ENCODE measurements at regions not wholly inside any gene's neighbourhood (a gene's known extent, or its start where the extent isn't known, plus 50 kb on each side); places are given as distances from the start of the nearest gene placed in this dataset.

DNA sequence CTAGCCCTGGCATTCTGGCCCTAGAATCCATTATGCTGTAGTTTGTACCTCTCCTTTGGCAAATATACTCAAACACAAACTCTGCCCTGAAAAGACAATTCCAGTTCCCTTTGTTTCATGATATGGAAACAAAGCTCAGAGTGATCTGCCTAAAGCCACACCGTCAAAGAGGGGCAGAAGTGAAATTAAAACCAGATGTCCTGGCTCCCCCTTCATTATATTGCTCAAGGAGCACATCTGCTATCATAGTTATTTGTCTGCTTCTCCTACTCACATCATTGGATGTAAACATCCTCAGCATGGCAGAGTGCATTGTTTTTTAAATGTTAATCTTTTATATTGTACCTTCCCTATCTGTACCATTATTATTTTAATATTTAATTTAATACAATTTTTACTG lies 266.7 kb upstream of the SMARCA2 start:
- no peak for DNase-seq (ENCODE audit: extremely low read depth in 1 of 11, low read depth in 9 of 11, low spot score in 4 of 11)

DNA sequence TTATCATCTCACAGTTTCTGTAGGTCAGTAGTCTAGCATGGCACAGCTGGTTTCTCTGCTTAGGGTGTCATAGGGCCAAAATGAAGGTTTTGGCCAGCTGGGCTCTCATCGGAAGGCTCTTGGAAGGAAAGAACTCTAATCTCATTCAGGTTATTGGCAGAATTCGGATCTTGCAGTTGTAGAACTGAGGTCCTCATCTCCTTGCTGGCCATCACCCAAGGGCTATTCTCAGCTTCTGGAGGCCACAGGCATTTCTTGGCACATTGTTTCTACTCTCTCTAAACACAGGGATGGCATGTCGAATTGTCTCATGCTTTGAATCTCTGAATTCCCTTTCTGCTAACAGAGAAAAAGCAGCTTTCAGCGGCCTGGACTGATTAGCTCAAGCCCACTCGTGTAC lies 258.0 kb upstream of the SMARCA2 start:
- no peak for DNase-seq (ENCODE audit: extremely low read depth in 1 of 11, low read depth in 9 of 11, low spot score in 4 of 11)

DNA sequence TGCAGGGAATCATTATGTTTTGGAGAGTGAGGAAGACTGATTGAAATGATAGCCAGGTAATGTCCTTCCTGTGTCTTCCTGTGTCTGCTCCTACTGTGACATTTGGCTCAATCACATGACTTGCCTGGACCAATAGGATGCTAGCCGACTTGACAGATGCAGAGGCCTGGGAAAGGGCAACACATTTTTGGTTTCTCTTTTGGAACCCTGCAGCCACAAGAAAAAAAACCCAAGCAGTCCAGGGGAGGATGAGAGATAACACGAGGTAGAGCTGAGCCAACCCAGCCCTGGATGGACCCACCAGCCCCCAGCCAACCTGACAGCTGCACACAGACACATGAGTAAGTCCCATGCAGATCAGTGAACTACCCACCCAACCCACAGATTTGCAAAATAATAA lies 256.1 kb upstream of the SMARCA2 start:
- no peak for DNase-seq (ENCODE audit: extremely low read depth in 1 of 11, low read depth in 9 of 11, low spot score in 4 of 11)

DNA sequence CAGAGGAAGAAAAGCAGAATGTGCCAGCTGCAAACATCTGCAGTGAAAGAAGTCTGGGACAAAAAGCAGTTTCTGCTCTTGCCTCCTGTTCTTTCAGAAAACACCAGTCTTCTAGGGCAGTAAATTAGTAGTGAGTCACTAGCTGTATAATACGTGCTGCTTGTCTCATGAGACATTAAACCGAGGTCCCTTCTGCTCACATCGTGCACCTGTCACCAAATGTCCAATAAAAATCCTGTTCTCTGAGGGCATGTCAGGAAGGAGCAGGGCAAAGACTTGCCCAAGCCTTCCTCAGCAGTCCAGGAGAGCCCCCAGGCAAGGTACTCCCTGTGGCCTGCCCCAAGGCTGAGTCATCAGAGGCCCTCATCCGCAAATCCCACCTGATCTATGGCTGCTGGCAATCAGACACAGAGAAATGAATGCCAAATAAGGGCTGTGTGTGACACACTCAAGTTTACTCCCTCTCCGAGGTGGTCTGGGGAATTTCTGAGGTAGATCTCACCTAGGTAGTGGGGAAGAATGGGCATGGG lies 255.3 kb upstream of the SMARCA2 start:
- DNase-seq (ENCODE audit: extremely low read depth in 1 of 11, low read depth in 9 of 11, low spot score in 4 of 11): no peak

DNA sequence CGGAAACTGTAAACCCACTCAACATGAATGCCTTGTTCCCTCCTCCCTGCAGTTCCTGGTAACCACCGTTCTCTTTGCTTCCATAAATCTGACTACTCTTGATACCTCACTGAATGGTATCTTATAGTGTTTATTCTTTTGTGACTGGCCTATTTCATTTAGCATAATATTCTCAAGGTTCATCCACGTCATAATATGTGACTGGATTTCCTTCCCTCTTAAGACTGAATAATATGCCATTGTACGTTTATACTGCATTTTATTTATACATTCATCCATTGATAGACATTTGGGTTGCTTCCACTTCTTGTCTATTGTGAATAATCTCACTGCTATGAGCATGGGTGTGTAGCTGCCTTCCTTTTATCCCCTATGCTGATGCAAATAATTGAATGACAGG lies 253.3 kb upstream of the SMARCA2 start:
- no peak for DNase-seq (ENCODE audit: extremely low read depth in 1 of 11, low read depth in 9 of 11, low spot score in 4 of 11)

DNA sequence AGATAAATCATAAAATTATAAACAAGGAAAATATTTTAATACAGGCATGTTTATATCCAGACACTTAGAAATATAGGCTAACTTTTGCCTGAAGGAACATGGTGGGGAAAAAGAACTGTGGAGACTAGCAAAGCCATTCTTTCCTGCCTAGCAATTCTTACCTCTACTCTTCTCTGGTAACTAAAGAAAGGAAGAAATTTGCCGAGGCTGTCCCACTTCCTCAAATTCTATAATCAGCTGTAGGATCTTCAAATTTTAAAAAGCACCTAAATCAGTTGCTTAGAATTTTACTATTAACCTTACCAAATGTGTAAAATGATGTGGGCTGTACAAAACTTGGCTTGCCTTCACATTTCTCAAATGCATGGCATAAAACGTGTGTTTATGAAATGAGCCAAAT lies 249.1 kb upstream of the SMARCA2 start:
- DNase-seq (ENCODE audit: extremely low read depth in 1 of 11, low read depth in 9 of 11, low spot score in 4 of 11): no peak

DNA sequence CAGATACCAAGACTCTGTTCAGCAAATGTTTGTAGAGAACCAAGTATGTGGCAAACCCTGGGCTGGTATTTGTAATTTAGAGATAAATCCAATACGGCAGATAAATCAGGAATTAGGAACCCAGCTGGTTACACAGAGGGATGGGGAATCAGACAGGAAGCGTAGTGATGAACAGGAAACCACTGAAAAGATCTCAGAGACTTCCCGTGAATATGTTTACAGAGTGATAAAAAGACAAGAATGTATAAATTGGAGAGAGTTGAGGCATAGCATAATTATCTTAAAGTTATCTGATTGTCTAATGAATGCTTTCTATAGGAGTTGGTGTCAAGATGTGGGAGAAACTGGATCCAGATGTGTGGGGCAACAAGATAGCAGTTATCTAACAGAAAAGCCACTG lies 246.6 kb upstream of the SMARCA2 start:
- DNase-seq (ENCODE audit: extremely low read depth in 1 of 11, low read depth in 9 of 11, low spot score in 4 of 11): no peak

DNA sequence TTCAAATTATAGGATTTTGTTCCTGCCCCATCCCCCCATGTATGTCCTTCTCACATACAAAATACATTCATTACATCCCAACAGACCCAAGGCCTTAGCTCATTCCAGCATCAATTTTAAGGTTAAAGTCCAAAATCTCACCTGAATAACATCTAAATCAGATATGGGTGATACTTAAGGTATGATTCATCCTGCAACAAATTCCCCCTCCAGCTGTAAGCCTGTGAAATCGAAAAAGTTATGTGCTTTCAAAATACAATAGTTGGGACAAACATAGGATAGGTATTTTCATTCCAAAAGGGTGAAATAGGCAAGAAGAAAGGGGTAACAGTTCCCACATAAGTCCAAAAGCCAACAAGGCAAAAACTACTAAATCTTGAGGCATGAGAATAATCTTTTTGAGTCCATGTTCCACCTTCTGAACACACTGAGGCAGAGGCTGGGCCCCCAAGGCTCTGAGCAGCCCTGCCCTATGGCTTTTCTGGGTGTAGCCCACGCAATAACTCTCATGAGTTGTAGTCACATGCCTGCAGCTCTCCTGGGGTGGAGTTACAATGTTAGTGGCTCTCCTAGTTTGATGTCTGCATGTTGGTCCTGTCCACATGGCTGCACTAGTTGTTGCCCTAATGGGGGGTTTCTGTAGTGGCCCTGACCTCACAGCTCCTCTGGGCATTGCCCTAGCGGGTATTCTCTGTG lies 243.9 kb upstream of the SMARCA2 start:
- no peak for DNase-seq (ENCODE audit: extremely low read depth in 1 of 11, low read depth in 9 of 11, low spot score in 4 of 11)

DNA sequence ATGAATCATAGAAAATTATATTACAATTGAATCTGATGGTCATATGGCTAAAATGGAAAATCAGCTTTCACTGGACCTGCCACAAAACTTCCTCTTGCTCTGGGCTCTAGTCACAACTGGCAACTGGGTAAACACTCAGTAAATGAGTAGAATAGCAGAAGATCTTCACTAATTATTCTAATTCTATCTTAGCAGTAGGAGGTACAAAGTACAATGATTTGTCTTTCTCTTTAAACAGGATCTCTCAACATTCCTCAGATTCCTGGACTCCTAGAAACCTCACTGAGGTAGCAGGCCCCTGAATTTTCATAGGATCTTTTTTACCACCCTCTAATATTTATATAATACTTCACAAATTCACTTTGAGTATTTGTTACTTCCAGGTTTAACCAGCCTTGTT lies 239.9 kb upstream of the SMARCA2 start:
- DNase-seq (ENCODE audit: extremely low read depth in 1 of 11, low read depth in 9 of 11, low spot score in 4 of 11): no peak

DNA sequence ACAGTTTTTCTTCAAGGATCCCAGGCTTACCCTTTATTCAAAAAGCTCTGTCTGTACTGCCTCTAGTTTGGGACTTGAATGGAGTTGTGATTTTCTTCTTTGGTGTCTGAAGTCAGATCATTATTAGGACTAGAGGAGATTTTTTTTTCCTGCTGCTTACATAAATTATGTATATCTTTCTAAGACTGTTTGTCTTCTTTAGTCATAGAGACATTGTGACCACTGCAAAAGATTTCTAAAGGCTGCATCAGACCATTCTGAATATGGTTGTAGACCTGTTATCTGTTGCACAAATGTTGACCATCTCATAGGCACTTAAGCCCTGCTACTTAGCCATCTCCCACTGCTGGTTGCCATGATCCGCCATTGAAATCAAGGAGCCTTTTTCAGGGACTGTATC lies 238.5 kb upstream of the SMARCA2 start:
- no peak for DNase-seq (ENCODE audit: extremely low read depth in 1 of 11, low read depth in 9 of 11, low spot score in 4 of 11)

DNA sequence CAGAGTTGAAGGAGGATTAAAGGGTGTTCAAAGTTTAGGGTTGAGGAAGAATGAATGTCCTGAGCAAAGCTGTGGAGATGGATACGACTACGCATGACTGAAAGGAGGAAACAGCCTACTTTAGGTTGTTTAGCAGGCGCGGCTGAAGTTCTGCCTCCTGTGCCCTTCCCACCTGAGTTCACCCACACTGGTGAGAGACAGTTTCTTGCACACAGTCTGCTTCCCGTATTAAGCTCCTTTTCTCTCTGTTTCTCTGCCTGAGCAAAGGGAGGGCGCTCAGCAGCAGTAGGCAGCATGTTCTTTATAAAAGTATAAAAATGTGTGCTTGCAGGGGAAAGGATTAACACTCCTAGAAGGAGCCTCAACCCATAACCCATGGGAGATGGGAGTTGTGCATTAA lies 224.0 kb upstream of the SMARCA2 start:
- DNase-seq (ENCODE audit: extremely low read depth in 1 of 11, low read depth in 9 of 11, low spot score in 4 of 11): no peak

DNA sequence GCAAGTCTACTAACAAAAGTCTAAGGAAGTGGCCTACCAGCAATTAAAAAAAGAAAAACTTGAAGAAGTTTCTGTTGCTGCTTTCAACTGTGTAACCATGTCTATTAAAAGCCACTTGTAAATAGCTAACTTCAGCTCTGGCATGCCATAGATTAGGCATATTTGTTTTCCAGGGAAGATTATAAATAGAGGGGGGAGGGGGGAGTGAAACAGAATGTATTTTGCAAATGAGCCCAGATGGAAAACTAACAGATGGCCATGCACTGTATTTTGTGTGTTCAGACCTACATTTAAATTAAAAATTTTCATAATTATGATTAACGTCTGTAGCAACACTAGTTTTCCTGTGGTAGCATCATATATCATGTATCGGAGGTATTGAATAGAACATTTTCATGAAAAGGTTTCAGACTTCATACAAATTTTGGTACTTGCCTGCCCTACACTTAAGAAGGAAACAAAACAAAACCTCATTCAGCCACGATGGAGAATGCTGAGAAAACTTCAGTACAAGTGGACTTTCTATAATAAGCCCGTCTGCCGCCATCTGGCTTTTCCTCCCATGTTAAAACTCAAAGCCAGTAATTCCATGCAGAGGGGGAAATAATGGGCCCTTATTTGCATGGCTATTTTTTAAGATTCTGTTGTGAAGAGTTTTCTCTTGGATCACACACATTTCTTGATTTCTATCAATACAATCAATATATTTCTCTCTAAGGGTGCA lies 220.4 kb upstream of the SMARCA2 start:
- DNase-seq (ENCODE audit: extremely low read depth in 1 of 11, low read depth in 9 of 11, low spot score in 4 of 11): no peak

DNA sequence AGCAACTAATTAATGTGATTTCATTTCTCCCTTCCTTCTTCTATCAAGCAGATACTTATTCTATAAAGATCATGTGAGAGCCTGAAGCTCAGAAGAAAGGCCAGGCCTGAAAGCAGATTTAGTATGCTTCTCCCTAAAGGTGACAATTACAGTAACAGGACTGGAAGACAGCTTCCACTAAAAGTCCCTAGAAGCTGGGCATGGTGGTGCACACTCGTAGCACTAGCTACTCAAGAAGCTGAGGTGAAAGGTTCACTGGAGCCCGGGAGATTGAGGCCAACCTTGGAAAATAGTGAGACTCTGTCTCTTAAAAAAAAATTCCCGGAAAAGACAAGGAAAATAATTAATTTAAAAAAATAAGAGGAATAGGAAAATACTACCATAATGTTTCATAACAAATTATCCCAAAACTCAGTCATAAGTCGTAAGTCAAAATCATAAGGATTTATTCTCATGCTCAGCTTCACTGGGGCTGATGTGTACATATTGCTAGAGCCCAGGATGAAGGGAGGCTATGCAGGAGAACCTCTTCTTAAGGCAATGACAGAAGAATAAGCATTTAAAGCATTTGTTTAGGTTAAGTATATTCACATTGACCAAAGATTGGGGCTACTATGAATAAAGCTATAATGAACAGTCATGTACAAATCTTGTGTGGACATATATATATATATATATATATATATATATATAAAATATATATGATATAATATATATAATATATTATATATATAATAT lies 210.8 kb upstream of the SMARCA2 start:
- DNase-seq (ENCODE audit: extremely low read depth in 1 of 11, low read depth in 9 of 11, low spot score in 4 of 11): no peak

DNA sequence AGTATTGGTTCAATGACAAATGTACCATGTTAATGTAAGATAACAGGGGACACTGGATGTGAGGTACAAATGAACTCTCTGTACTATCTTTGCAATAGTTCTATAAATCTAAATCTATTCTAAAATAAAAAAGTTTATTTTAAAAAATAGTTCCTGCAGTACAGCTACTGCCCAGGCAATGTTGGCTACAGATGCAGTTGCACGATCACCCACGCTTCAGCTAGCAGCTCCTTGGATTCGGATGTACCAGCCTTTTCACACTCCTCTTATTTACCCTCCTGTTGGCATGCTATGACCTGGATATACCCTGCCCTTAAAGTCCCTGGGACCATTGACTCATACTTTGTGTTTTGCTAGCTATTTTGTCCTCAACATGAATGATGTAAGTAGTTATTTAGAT lies 185.4 kb upstream of the SMARCA2 start:
- no peak for DNase-seq (ENCODE audit: extremely low read depth in 1 of 11, low read depth in 9 of 11, low spot score in 4 of 11)

DNA sequence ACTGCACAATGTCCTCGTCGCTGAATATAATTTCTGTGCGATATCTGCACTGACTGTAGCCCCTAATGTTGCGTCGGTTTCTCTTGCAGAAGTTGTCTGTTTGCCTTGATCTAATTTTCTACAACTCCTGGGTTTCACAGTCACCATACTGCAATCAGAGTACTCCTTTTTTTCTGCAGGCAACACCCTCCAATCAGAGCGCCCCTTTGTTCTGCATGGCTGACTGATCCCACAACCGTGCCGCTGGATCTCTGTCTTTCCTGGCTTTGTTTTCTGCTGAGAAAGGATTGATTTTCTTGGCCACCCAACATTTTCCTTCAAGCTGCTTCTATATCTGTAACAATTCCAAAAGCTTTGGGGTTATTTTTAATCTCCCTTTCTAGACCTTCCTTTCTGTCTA lies 182.2 kb upstream of the SMARCA2 start:
- no peak for DNase-seq (ENCODE audit: extremely low read depth in 1 of 11, low read depth in 9 of 11, low spot score in 4 of 11)

DNA sequence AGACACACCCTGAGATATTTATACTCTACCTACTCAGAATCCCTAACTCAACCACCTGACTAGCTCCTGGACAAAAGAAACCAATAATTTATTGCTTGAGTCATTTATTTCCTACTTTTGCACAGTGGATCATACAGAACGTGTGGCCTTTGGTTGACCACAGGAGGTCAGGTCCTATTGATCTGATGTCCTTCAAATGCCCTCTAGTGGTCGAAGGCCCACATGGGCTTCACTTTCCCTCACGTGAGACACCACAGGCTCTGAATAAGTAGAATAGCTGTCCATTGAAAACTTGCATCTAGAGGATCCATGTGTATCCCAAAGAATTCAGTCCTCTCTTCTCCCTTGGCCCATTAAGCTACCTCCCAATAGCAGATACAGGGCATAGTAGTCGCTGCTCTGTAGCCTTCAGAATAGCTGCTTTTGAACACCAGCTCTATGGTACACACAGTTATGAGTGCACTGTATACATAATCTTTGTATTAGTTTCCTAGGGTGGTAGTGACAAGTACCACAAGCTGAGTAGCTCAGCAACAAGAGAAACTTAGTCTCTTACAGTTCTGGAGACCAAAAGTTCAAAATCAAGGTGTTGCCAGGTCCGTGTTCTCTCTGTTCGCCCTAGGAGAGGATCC lies 177.6 kb upstream of the SMARCA2 start:
- DNase-seq (ENCODE audit: extremely low read depth in 1 of 11, low read depth in 9 of 11, low spot score in 4 of 11): peak in 8 of 11 donors; percentile 3 to 20 (median 11)

DNA sequence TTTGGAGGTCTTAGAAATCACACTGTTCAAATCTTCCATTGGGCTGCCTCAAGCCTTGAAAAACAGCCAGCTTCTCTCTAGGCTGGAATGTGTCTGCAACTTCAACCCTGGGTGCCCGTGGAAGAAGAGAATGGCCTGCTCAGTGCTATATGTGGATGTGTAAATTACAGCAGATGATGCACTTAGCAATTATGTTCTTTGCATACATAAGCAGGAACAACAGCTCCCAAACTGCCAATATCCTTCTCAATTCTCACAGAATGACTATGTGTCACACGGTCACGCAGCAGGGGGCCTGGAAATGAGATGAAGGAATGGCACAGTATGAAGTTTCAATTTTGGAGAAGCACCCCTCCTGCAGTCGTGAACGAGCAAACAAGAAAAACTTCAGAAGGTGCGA lies 175.2 kb upstream of the SMARCA2 start:
- no peak for DNase-seq (ENCODE audit: extremely low read depth in 1 of 11, low read depth in 9 of 11, low spot score in 4 of 11)

DNA sequence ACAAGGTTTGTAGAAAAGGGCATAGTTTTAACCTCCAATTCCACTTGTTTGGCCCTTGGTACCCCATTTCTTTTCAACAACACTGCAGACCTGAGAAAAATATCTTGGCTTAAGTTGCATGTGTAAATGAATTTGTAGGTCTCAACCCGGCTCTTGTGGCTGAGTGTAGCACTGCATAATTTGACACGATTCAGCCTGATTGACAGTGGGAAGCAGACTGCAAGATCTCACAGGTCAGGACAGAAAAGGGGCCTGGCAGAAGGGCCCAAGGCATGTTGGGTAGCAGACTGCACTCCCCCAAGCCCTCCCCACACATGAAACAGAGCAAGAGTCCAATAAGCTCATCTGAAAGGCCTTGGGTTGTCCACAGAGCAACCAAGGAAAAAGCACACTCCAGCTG lies 169.7 kb upstream of the SMARCA2 start:
- no peak for DNase-seq (ENCODE audit: extremely low read depth in 1 of 11, low read depth in 9 of 11, low spot score in 4 of 11)

DNA sequence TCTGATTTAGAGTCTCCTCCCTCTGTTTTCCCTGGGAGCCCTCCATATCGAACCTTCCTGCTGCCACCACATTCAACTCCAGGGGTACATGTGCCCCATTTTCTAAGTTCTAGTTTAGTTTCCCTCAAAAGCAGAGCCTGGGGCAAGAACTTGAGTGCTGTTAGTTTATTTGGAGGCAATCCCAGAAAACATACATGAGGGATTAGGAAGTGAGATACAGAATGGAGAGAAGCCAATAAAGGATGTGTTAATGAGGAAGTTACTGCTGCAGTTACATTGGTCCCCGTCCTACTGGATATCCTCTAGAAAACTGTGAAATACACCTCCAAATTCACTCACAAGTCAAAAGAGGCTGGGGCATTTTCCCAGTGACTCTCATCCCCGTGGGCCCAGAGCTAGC lies 159.4 kb upstream of the SMARCA2 start:
- no peak for DNase-seq (ENCODE audit: extremely low read depth in 1 of 11, low read depth in 9 of 11, low spot score in 4 of 11)

DNA sequence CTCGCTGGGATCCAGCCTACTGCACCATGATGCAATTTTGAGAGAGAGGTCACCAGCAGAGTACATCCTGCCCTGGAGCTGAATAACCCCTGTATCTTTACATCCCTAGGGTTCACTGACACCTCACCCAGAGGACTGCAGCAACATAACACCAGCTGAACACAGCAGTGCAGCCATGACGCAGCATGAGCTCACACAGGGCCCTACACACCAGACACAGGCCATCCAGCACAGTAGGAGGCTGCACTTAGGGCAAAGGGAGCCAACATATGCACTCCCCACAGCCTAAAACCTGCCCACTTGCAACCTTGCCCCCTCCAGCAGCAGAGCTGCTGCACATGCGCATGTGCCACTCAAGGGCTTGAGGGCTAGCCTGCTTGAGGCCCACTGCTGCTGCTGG lies 157.3 kb upstream of the SMARCA2 start:
- DNase-seq (ENCODE audit: extremely low read depth in 1 of 11, low read depth in 9 of 11, low spot score in 4 of 11): no peak

Data from renal cortex interstitium (tissue), 11 donors.